Activated CD4-positive, alpha-beta T cell treated with anti-CD3 and anti-CD28 coated beads, Interleukin-2, Interleukin-4, amounts not matched to agents 100 ng/mL and 50 ng/mL, durations not matched to agents 16 hours and 8 hours (primary cell): ENCODE measurements at regions not wholly inside any gene's neighbourhood (a gene's known extent, or its start where the extent isn't known, plus 50 kb on each side); places are given as distances from the start of the nearest gene placed in this dataset.

Source experiments
- DNase-seq: peaks from one replicate; pipeline ENCODE4 v3.0.0-alpha.2; 2020; ENCODE audit warnings: low spot score

DNA sequence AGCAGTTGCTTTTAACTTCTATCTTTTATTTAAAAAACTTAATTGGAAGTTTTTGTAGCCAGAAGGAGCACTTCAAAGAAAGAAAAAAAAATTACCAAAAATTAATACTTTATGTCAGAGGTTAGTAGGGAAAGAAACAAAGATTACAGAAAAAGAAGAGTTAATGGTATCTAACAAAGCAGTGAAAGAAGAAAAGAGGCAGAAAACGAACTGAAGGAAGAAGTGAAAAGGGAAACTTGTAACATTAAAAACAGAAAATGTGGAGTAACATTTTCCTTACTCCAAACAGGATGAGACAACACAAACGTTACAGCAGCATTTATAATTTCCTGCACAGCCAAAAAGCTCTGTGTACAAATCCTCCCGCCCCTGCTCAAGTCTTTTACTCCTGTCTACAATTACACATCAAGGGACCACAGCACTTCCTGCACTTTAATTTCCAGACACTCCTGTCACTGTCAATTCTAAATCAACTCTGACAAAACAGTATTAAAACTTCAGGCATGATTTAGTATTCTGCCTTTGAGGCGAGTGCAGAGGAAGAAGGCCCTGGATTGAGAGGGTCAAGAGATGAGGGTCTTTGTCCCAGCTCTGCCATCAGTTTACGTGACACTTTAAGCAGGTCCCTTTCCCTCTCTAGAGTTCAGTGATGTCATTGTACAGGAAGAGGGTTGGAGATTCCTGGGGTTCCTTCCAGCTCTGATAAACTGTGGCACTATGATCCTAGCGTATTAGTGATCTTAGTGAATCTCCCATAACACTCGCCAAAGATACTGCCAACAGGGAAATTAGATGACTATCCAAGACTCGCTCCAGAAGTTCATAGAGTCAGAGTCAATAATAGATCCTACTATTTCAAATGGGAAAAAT lies 53.2 kb upstream of the LSM14A start:
- peak; percentile 13 for DNase-seq

- no peak for DNase-seq
These were observed 52.2 kb upstream of the LSM14A start for GRCh38 chr19:34120141-34120540.

DNA sequence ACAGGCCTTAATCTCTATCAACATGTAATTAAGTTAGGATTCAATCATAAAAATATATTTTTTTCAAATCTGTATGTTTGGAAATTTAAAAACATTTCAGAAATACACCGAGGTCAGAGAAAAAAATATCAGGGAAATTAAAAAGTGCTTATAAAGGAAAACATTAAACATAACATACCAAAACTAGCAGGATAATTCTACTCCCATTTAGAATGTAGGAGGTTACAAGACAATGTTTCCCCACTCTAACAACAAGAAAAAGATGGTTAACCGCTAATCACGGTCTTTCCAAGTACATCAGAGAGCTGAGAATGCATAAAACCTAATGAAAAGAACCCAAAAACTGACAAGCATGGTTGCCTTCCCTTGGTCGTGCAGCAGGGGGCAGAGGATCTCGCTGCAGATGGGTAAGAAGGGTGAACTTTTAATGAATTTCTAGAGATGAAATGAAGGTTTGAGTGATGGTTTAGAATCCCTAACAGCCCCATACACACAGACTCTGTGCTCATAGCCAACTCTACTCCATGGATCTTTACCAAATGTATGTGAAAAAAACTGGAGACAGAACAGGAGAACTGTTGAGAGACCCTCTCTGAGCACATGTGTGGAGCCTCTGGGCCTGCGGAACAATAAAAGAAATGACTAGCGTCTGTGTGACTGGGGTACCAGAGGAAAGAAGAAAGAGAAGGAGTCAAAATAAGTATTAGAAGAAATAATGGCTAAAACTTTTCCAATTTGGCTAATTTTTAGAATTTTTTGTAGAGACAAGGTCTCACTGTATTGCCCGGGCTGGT lies 51.3 kb upstream of the LSM14A start:
- peak; percentile 50 for DNase-seq
